GM10248 (cell line): ENCODE measurements at regions not wholly inside any gene's neighbourhood (a gene's known extent, or its start where the extent isn't known, plus 50 kb on each side); places are given as distances from the start of the nearest gene placed in this dataset.
"Not testable (repeated sequence)": the region's sequence is repeated elsewhere in the genome, so short reads cannot be mapped to it uniquely, and the experiment has no call there.

Experiments
- CTCF ChIA-PET: fragments of 300-600 bp; sonication (Branson Sonifier 250); formaldehyde crosslinking; extraction: SDS; loops from one replicate; lab custom pipeline; 2021; ENCODE audit warnings: antibody characterized with exemption; lab: Yijun Ruan, JAX
- POLR2A ChIA-PET: fragments of 350-650 bp; sonication (Branson Sonifier 250); formaldehyde crosslinking; extraction: SDS; loops from one replicate; lab custom pipeline; 2020; ENCODE audit warnings: antibody characterized with exemption; lab: Yijun Ruan, JAX
- DNase-seq: peaks from one replicate; pipeline ENCODE4 v3.0.0; 2012; ENCODE audit errors: extremely low spot score
- TF ChIP-seq, protein P1 (sequence below): IDR thresholded peaks from 2 replicates; pipeline ENCODE4 v1.5.1; 2012; ENCODE audit warnings: mild to moderate bottlenecking, low read depth; ENCODE audit errors: extremely low read depth, missing control alignments, control extremely low read depth

DNA sequence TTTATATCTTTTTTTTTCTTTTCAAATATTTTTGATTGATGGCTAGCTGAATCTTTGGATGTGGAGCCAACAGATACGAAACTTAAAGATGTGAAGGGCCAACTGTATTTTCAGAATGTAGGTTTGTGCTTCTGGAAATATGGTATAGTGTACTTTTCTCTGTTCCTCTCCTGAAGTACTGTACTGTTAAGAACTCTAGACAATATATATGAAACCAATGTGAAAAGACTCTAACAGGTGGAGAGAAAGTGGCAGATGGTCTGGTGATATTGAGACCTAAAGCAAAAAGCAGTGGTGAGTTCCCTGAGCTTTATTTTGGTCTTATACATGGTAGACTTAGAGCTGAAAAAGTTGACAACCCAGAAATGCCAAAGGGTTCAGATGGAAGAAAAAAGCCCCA is 185.0 kb upstream of the GRIN3A start:
- ChIA-PET POLR2A (no interaction called here), CTCF (interaction anchor here (3.3 kb wide), 1 partner anchor 9 kb away, joined by 11 read pairs; no protein-coding TSS in a partner anchor)
- DNase-seq = no peak
- TF ChIP-seq, protein P1, sequence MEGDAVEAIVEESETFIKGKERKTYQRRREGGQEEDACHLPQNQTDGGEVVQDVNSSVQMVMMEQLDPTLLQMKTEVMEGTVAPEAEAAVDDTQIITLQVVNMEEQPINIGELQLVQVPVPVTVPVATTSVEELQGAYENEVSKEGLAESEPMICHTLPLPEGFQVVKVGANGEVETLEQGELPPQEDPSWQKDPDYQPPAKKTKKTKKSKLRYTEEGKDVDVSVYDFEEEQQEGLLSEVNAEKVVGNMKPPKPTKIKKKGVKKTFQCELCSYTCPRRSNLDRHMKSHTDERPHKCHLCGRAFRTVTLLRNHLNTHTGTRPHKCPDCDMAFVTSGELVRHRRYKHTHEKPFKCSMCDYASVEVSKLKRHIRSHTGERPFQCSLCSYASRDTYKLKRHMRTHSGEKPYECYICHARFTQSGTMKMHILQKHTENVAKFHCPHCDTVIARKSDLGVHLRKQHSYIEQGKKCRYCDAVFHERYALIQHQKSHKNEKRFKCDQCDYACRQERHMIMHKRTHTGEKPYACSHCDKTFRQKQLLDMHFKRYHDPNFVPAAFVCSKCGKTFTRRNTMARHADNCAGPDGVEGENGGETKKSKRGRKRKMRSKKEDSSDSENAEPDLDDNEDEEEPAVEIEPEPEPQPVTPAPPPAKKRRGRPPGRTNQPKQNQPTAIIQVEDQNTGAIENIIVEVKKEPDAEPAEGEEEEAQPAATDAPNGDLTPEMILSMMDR = no peak

DNA sequence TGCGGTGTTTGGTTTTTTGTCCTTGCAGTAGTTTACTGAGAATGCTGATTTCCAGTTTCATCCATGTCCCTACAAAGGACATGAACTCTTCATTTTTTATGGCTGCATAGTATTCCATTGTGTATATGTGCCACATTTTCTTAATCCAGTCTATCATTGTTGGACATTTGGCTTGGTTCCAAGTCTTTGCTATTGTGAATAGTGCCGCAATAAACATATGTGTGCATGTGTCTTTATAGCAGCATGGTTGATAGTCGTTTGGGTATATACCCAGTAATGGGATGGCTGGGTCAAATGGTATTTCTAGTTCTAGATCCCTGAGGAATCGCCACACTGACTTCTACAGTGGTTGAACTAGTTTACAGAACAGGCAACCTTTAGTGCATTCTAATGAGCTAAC is 178.5 kb upstream of the GRIN3A start:
- POLR2A ChIA-PET, DNase-seq, CTCF ChIA-PET: not testable (repeated sequence)

DNA sequence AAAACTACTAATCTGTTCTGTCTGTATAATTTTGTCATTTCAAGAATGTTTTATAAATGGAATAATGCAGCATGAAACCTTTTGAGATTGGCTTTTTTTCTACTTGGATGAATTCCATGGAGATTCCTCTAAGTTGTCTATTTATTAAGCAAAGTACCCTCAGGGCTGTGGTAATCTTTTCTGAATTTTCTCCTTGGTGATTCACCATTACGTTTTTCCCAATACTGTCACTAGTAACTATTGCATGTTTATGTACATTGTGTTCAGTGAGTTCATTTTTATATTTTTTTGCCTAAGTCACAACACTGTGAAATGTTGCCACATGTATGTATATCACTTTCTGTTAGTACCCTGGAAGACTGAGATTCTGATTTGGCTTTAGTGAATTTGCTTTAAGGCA is 177.0 kb upstream of the GRIN3A start:
- POLR2A ChIA-PET = no interaction called here
- TF ChIP-seq, protein P1 = no peak
- DNase-seq = no peak
- CTCF ChIA-PET = no interaction called here

DNA sequence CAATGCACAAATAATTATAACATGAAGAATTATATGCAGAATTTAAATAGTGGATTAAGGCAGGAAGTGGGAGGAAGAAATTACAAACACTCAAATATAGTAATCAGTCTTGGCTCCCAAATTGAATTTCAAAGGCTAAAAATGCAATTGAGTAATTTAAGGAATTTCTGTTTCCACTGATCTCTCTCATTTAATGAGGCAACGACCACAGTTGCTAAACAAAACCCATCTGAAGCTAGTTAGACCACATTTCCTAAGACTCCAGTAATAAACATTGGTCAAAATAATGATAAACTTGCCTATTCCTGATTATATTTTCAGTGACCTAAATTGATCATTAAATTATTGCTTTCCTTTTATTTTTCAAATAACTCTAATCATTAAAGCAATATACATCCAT is 174.3 kb upstream of the GRIN3A start:
- POLR2A ChIA-PET = no interaction called here
- TF ChIP-seq, protein P1 = no peak
- CTCF ChIA-PET = no interaction called here
- DNase-seq = no peak

DNA sequence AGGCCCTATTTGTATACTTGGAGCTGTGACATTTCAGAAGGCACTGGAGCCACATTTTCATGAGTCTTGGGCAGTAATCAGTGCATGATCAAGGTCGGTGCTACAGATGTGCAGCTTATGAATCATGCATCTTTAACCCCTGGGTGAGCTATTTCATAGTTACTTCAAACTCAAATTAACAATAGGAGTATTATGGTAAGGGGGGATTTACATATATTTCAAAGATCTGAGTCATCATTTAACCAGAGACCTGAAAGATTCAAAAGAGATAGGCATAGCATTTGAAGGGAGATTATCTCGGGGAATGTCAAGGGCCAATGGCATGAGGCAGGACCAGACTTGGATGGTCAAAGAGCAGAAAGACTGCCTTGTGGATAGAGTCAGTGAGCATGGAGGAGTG is 169.0 kb upstream of the GRIN3A start:
- DNase-seq = no peak
- CTCF ChIA-PET = interaction anchor here (0.9 to 1.1 kb wide), 3 partner anchors 11 to 167 kb away, joined by 3 to 4 read pairs (median 3); no protein-coding TSS in a partner anchor
- POLR2A ChIA-PET = no interaction called here
- TF ChIP-seq, protein P1 = no peak

DNA sequence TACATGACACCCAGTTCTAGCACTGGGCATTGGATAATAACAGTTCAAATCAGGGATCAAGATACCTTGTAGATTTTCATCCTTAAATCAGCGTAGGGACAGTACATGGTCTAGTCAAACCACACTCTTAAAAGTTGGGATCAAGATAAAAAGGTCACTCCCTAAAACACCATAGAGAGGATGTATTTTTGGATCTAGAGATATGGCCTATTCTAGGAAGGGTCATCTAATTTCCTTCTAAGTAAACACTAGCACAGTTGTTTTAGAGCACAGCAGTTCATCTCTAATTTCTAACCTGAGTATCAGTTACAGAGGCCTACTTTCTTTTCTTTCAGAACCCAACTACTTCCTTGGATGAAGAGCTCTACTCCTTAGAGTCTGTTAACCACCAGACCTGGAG is 166.4 kb upstream of the GRIN3A start:
- no peak for DNase-seq
- CTCF ChIA-PET = no interaction called here
- POLR2A ChIA-PET = no interaction called here
- TF ChIP-seq, protein P1 = no peak

DNA sequence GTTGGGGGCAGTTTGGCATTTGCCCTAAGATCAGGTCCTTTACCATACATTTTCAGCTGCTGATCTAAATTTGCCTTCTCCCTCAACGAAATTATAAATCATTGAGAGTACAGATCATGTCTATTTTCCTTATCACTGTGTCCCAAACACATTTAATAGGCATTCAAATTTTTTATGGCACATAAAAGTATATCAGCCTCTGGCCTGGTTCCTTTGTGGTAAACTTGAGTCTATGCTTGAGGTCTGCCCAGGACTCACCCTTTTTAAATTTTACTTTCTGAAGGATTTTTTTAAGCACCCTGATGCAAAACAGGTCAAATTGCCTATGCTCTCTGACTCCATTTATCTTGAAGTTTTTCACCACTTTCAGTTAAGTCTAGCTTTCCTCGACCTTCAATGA is 163.6 kb upstream of the GRIN3A start:
- no peak for DNase-seq
- TF ChIP-seq, protein P1 = no peak
- ChIA-PET CTCF (interaction anchor here (1.1 kb wide), 1 partner anchor 11 kb away, joined by 4 read pairs; no protein-coding TSS in a partner anchor), POLR2A (no interaction called here)
